ENCODE measurements at regions not wholly inside any gene's neighbourhood (a gene's known extent, or its start where the extent isn't known, plus 50 kb on each side); places are given as distances from the start of the nearest gene placed in this dataset.

DNA sequence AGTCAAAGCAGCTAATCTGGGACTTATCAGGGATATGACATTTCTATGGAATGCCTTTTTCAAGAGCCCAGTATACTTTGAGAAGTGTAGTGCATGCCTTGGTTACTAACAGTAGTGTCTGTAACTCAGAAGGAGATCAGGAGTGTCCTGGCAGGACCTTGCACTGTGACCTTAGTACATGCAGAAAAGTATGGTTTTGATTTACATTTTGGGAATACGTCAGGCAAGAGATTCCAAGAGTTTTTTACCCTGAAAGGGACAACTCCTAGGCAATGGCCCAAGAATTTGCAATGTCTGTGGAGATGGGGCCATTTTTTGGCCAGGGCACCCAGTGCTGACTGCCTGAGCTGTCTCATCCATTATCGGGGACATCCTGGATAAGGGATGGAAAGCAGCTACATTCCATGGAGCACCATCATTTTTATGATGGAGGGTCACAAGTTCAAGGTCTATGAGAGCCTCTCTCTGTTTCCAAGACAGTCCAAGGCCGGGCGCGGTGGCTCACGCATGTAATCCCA is 80.2 kb downstream of the FAM50B start:
- TF ChIP-seq EZH2 (IDR thresholded peaks at IDR 0.05) (no peak), POLR2AphosphoS5 (IDR thresholded peaks at IDR 0.05; ENCODE audit: borderline replicate concordance, low read depth, low read length) (no peak), FOXP2 (optimal IDR thresholded peaks at IDR 0.05; ENCODE audit: control extremely low read depth, extremely low read length, insufficient read depth) (no peak)

All from SK-N-MC (cell line).